ENCODE measurements at regions not wholly inside any gene's neighbourhood (a gene's known extent, or its start where the extent isn't known, plus 50 kb on each side); places are given as distances from the start of the nearest gene placed in this dataset.

DNA sequence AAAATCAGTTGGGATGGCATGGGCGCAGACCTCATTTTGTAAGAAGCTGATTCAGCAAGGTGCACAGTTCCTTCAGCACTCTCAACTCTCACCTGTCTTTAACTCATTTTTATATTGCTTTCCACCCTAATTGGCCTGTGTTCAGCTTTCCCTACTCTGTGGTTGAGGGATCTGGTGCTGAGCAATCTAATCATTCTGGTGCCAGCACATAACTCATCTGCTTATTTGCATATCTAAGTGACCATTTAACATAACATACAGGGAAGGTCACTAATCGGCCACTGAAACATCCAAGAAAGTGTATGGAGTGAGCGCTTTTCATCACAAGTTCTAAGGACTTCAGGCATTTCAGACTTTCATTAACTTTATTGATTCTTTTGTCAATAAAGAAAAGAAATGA is 303.4 kb upstream of the ROPN1 start:
- TF ChIP-seq, protein P1, sequence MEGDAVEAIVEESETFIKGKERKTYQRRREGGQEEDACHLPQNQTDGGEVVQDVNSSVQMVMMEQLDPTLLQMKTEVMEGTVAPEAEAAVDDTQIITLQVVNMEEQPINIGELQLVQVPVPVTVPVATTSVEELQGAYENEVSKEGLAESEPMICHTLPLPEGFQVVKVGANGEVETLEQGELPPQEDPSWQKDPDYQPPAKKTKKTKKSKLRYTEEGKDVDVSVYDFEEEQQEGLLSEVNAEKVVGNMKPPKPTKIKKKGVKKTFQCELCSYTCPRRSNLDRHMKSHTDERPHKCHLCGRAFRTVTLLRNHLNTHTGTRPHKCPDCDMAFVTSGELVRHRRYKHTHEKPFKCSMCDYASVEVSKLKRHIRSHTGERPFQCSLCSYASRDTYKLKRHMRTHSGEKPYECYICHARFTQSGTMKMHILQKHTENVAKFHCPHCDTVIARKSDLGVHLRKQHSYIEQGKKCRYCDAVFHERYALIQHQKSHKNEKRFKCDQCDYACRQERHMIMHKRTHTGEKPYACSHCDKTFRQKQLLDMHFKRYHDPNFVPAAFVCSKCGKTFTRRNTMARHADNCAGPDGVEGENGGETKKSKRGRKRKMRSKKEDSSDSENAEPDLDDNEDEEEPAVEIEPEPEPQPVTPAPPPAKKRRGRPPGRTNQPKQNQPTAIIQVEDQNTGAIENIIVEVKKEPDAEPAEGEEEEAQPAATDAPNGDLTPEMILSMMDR (IDR thresholded peaks at IDR 0.05; ENCODE audit: low read depth, low read length): no peak
- DNase-seq (ENCODE audit: low read depth in 2 of 2): no peak
- no peak overlapping the region for H3K4me3 ChIP-seq (replicated peaks in 1 of 2; ENCODE audit: low read depth in 2 of 2, low read length in 2 of 2)

DNA sequence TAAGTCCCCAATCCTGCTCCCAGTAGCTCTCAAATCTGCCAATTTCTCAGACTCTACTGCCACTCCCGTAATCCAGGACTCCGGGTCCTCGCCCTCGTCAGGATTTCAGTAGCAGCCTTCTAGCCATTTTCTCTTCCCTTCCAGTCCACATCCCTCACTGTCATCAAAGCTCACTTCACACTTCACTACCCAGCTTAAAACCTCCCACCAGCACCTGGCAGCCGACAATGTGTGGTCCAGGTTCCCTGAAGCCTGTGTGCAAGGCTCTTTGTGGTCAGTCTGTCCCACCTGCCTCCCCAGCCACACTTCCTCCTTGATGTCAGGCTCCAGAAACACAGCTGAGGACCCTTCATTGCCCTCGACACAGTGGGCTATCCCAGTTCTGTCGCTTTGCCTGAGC is 304.5 kb upstream of the ROPN1 start:
- TF ChIP-seq, protein P1 (IDR thresholded peaks at IDR 0.05; ENCODE audit: low read depth, low read length): no peak
- no peak overlapping the region for H3K4me3 ChIP-seq (replicated peaks in 1 of 2; ENCODE audit: low read depth in 2 of 2, low read length in 2 of 2)
- no peak for DNase-seq (ENCODE audit: low read depth in 2 of 2)

DNA sequence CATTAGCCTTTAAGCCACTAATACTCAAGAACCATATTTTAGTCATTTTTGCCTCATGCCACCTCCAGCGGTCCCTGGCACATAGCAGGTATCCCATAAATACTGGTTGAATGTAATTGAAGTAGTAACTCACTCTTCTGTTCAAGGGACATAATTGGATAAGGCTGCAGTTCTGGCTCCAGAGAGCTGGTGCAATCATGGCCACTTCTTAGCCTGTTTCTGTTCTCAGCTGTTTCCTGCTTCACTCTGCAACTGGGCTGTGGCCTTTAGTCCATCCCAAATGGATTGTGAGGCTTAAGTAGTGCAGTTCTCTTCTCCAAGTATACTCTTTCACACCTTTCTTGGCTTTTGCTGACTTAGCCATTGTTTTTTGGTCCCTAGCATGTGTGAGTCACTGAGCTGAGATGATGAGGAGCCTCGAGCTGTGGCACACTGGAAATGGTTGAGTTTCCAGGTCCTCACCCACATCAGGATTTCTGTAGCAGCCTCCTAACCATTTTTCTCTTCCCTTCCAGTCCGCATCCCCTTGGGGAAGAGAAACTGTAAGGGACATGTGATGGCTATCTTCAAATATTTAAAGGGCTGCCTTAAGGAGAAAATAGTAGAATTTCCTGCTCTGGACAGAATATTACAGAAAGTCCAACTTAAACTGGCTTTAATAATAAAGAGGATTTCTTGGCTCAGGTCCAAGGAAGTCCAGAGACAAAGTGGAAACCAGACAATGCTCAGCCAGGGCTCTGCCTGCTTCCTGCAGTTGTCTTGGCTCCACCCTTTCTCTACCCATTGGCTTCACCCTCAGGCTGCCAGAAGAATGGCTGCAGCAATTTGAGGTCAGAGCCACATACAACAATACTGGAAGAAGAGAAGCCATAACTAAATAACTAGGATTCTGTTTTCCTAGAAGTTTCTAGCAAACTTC is 305.4 kb upstream of the ROPN1 start:
- DNase-seq (ENCODE audit: low read depth in 2 of 2): peak; percentile 7 to 37
- TF ChIP-seq, protein P1 (IDR thresholded peaks at IDR 0.05; ENCODE audit: low read depth, low read length): no peak
- no peak overlapping the region for H3K4me3 ChIP-seq (replicated peaks in 1 of 2; ENCODE audit: low read depth in 2 of 2, low read length in 2 of 2)

DNA sequence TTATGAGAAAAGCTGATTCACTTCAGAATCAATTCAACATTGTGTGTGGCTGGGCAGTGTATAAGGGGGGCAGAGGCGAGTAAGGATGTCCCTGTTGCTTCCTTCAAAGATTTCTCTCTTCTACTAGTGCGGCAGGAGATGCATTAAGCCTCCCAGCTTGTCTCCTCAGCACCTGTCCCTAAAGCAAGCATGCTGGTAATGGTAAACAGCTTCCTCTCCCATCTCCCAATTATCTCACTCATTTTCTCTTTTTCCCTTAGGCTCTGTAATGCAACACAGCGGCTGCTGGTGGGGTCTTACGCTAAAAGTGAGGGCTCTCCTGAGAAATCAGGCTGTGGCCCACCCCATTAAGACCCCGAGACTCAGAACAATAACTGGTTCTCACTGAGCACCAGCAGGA is 306.4 kb upstream of the ROPN1 start:
- TF ChIP-seq, protein P1 (IDR thresholded peaks at IDR 0.05; ENCODE audit: low read depth, low read length): no peak
- no peak overlapping the region for H3K4me3 ChIP-seq (replicated peaks in 1 of 2; ENCODE audit: low read depth in 2 of 2, low read length in 2 of 2)
- no peak for DNase-seq (ENCODE audit: low read depth in 2 of 2)

DNA sequence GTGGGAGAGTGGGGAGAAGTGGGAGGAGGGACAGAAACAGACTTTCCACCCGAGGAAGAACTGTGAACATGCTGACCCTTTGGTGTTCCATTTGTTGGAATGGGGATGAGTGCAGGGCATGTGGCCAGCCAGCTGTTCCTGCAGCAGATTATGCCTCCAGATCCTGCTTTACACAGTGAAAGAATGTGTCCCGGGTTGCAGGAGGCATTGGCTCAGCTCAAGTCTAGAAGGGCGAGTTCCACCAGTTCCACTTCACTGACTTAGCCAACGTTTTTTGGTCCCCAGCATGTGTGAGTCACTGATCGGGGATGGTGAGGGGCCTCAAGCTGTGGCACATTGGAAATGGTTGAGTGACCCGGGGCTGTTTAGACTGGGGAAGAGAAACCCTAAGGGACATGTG is 307.0 kb upstream of the ROPN1 start:
- no peak for DNase-seq (ENCODE audit: low read depth in 2 of 2)
- TF ChIP-seq, protein P1 (IDR thresholded peaks at IDR 0.05; ENCODE audit: low read depth, low read length): no peak
- no peak overlapping the region for H3K4me3 ChIP-seq (replicated peaks in 1 of 2; ENCODE audit: low read depth in 2 of 2, low read length in 2 of 2)

DNA sequence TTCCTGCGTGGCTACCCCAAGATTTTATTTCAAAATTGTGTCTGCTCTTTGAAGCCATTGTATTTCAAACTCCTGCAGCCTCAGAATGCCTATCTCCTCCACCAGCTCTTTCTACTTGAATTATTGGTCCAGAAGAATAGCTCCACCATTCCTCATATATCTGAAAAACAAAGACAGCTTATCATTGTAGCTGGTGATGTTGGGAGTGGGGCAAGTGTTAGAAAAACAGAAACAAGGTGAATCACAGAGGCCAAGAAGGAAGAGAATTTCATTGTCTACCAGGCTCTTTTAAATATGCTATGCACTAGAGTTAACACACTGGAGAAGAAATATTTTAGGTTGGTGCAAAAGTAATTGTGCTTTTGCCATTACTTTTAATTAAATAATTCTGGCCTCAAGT is 307.9 kb upstream of the ROPN1 start:
- no peak overlapping the region for H3K4me3 ChIP-seq (replicated peaks in 1 of 2; ENCODE audit: low read depth in 2 of 2, low read length in 2 of 2)
- DNase-seq (ENCODE audit: low read depth in 2 of 2): no peak
- TF ChIP-seq, protein P1 (IDR thresholded peaks at IDR 0.05; ENCODE audit: low read depth, low read length): no peak
